ENCODE measurements at regions not wholly inside any gene's neighbourhood (a gene's known extent, or its start where the extent isn't known, plus 50 kb on each side); places are given as distances from the start of the nearest gene placed in this dataset.

- CTCF ChIA-PET, result no interaction called here
- POLR2A ChIA-PET (ENCODE audit: low non-redundant PET), result no interaction called here
- TF ChIP-seq CTCF (conservative IDR thresholded peaks at IDR 0.05; ENCODE audit: low read depth), result no peak
- no peak overlapping the region for H3K27ac ChIP-seq
- DNase-seq (ENCODE audit: low spot score), result no peak
Observed at GRCh38 chr12:16495196-16495595, 110.8 kb downstream of the LMO3 start.

All from RWPE1 (cell line).